GM12874 (cell line): ENCODE measurements at regions not wholly inside any gene's neighbourhood (a gene's known extent, or its start where the extent isn't known, plus 50 kb on each side); places are given as distances from the start of the nearest gene placed in this dataset.

Experiments
- TF ChIP-seq, protein P1 (sequence below): IDR thresholded peaks from 2 replicates; pipeline ENCODE4 v1.5.1; 2011; ENCODE audit warnings: low read depth, mild to moderate bottlenecking, control low read depth, low read length, moderate library complexity; ENCODE audit not compliant: insufficient read depth

DNA sequence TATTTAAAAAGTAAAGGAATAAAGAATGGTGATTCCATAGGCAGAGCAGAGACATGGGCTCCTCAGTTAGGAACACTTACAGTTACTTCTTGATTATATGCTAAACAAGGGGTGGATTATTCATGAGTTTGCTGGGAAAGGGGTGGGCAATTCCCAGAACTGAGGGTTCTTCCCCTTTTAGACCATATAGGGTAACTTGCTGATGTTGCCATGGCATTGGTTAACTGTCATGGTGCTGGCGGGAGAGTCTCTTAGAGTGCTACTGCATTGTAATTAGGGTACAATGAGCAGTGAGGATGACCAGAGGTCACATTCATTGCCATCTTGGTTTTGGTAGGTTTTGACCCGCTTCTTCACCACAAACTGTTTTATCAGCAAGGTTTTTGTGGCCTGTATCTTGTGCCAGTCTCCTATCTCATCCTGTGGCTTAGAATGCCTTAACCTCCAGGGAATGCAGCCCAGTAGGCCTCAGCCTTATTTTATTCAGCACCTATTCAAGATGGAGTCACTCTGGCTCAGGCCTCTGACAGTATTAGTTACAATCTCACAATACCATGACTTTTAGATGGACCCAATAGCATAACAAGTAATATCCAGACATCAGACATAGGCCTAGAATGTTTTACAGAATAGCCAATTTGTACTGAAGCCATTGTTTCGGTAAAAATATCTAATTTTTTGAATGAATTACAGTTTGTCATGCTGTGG lies 106.8 kb downstream of the ZBTB18 start:
- TF ChIP-seq, protein P1, sequence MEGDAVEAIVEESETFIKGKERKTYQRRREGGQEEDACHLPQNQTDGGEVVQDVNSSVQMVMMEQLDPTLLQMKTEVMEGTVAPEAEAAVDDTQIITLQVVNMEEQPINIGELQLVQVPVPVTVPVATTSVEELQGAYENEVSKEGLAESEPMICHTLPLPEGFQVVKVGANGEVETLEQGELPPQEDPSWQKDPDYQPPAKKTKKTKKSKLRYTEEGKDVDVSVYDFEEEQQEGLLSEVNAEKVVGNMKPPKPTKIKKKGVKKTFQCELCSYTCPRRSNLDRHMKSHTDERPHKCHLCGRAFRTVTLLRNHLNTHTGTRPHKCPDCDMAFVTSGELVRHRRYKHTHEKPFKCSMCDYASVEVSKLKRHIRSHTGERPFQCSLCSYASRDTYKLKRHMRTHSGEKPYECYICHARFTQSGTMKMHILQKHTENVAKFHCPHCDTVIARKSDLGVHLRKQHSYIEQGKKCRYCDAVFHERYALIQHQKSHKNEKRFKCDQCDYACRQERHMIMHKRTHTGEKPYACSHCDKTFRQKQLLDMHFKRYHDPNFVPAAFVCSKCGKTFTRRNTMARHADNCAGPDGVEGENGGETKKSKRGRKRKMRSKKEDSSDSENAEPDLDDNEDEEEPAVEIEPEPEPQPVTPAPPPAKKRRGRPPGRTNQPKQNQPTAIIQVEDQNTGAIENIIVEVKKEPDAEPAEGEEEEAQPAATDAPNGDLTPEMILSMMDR, result no peak

GRCh38 chr1:244159646-244160045 lies 108.6 kb downstream of the ZBTB18 start:
- TF ChIP-seq, protein P1, result no peak

GRCh38 chr1:244160455-244161235 lies 109.6 kb downstream of the ZBTB18 start:
- TF ChIP-seq, protein P1, result no peak

DNA sequence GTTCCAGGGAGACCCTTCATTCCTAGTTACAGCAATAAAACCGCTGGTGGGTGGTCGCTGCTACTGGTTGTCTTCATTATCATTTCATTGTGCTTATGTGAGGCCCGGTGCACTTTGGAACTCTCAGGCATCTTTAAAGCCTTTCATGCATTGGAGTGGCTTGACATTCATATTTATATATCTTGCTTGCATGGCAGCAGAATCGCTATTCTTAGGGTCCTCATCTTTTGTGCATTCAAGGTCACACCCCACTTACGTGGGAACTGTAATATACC lies 110.1 kb downstream of the ZBTB18 start:
- TF ChIP-seq, protein P1, result no peak

- TF ChIP-seq, protein P1, result no peak
These were observed 111.9 kb downstream of the ZBTB18 start for GRCh38 chr1:244162786-244163530.

DNA sequence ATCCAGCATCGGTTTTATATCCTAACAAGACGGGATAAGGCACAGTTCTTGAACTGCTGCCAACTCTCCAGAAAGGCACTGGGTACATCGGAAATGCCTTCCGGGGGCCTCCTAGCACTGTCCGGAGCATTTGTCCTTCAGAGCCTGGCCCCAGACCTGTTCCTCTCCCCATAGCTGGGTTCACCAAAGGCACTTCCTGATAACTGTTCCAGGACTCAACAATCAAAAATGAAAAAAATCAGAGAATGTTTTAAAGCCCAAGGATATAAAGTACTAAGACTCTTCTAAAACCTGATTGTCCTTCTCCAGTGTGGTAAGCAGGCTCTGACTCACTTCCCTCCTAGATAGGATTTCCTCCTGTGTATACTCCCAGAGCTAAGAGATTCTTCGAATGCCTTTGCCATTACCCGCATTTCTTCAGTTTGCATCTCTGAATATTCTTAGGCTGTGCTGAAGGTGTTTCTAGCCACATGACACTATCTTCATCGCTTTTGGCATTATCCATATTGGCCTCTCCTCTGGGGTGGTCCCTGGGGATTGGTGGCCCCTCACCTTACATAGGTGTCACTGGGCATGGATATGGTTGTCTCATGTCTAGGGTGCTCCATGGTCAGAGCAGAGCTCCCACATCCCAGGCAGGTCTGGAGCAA lies 112.9 kb downstream of the ZBTB18 start:
- TF ChIP-seq, protein P1, result no peak

- TF ChIP-seq, protein P1, result no peak
These were observed 113.4 kb downstream of the ZBTB18 start for GRCh38 chr1:244164511-244164890.
